Duodenal mucosa (tissue), 2 donors: ENCODE measurements at regions not wholly inside any gene's neighbourhood (a gene's known extent, or its start where the extent isn't known, plus 50 kb on each side); places are given as distances from the start of the nearest gene placed in this dataset.

Experiments
- H3K27ac ChIP-seq: one replicate; pipeline ENCODE4 v1.7.0; 2013; ENCODE audit warnings: low read depth, low read length
- H3K27me3 ChIP-seq, 2 donors: one replicate each; pipeline ENCODE4 v1.7.0; 2013; ENCODE audit warnings: low read length in 2 of 2, control low read depth in 1 of 2; ENCODE audit not compliant: insufficient read depth in 2 of 2, control insufficient read depth in 1 of 2
- H3K36me3 ChIP-seq, 2 donors: one replicate each; pipeline ENCODE4 v1.7.0; 2013; ENCODE audit warnings: low read length in 2 of 2, control low read depth in 1 of 2; ENCODE audit not compliant: insufficient read depth in 2 of 2, control insufficient read depth in 1 of 2
- H3K4me1 ChIP-seq, 2 donors: one replicate each; pipeline ENCODE4 v1.7.0; 2013; ENCODE audit warnings: low read length in 2 of 2, control low read depth in 1 of 2; ENCODE audit not compliant: insufficient read depth in 2 of 2, control insufficient read depth in 1 of 2
- H3K4me3 ChIP-seq, 2 donors: one replicate each; pipeline ENCODE4 v1.7.0; 2013; ENCODE audit warnings: low read length in 2 of 2, low read depth in 1 of 2
- H3K9ac ChIP-seq, 2 donors: one replicate each; pipeline ENCODE4 v1.7.0; 2013; ENCODE audit warnings: low read length in 2 of 2, low read depth in 1 of 2
- H3K9me3 ChIP-seq, 2 donors: one replicate each; pipeline ENCODE4 v1.7.0; 2013; ENCODE audit warnings: low read length in 2 of 2, control low read depth in 1 of 2; ENCODE audit not compliant: control insufficient read depth in 1 of 2

GRCh38 chr11:134751031-134751585 lies 339.1 kb upstream of the B3GAT1 start:
- H3K4me3 ChIP-seq: no peak overlapping the region
- no peaks in the 10 kb centered on the region for H3K4me1 ChIP-seq
- H3K9me3 ChIP-seq: peaks cover 0 to 10% of the 10 kb centered on the region in 2 donors
- H3K27ac ChIP-seq: no peak overlapping the region
- H3K36me3 ChIP-seq: no peaks in the 10 kb centered on the region
- H3K27me3 ChIP-seq: no peaks in the 10 kb centered on the region
- no peak overlapping the region for H3K9ac ChIP-seq

GRCh38 chr11:134750619-134751018 lies 338.6 kb upstream of the B3GAT1 start:
- H3K36me3 ChIP-seq: no peaks in the 10 kb centered on the region
- H3K4me1 ChIP-seq: no peaks in the 10 kb centered on the region
- H3K27ac ChIP-seq: no peak overlapping the region
- H3K9ac ChIP-seq: no peak overlapping the region
- no peaks in the 10 kb centered on the region for H3K27me3 ChIP-seq
- H3K4me3 ChIP-seq: no peak overlapping the region
- H3K9me3 ChIP-seq: peaks cover 0 to 10% of the 10 kb centered on the region in 2 donors

- no peak overlapping the region for H3K4me3 ChIP-seq
- peaks cover 0 to 10% of the 10 kb centered on the region in 2 donors for H3K9me3 ChIP-seq
- H3K27me3 ChIP-seq: no peaks in the 10 kb centered on the region
- no peak overlapping the region for H3K27ac ChIP-seq
- H3K36me3 ChIP-seq: no peaks in the 10 kb centered on the region
- no peaks in the 10 kb centered on the region for H3K4me1 ChIP-seq
- no peak overlapping the region for H3K9ac ChIP-seq
Measured at GRCh38 chr11:134749040-134749839, 337.2 kb upstream of the B3GAT1 start.

GRCh38 chr11:134746609-134747008 lies 334.6 kb upstream of the B3GAT1 start:
- no peak overlapping the region for H3K9ac ChIP-seq
- H3K4me3 ChIP-seq: no peak overlapping the region
- H3K27me3 ChIP-seq: peaks cover 0 to 3% of the 10 kb centered on the region in 2 donors
- no peak overlapping the region for H3K27ac ChIP-seq
- peaks cover 0 to 10% of the 10 kb centered on the region in 2 donors for H3K9me3 ChIP-seq
- H3K36me3 ChIP-seq: no peaks in the 10 kb centered on the region
- peaks cover 14 to 16% of the 10 kb centered on the region in 2 donors for H3K4me1 ChIP-seq

GRCh38 chr11:134745456-134745855 lies 333.4 kb upstream of the B3GAT1 start:
- Histone ChIP-seq H3K36me3 (no peaks in the 10 kb centered on the region), H3K27ac (no peak overlapping the region), H3K4me3 (no peak overlapping the region), H3K9ac (no peak overlapping the region), H3K4me1 (peaks cover 20 to 23% of the 10 kb centered on the region in 2 donors), H3K9me3 (peaks cover 0 to 10% of the 10 kb centered on the region in 2 donors), H3K27me3 (peaks cover 0 to 3% of the 10 kb centered on the region in 2 donors)

- no peak overlapping the region for H3K9ac ChIP-seq
- peaks cover 20 to 26% of the 10 kb centered on the region in 2 donors for H3K4me1 ChIP-seq
- peaks cover 0 to 10% of the 10 kb centered on the region in 2 donors for H3K9me3 ChIP-seq
- H3K36me3 ChIP-seq: no peaks in the 10 kb centered on the region
- no peak overlapping the region for H3K27ac ChIP-seq
- H3K27me3 ChIP-seq: peaks cover 0 to 5% of the 10 kb centered on the region in 2 donors
- no peak overlapping the region for H3K4me3 ChIP-seq
Measured at GRCh38 chr11:134743820-134744195, 331.8 kb upstream of the B3GAT1 start.

GRCh38 chr11:134742956-134743819 lies 331.1 kb upstream of the B3GAT1 start:
- H3K9me3 ChIP-seq: peaks cover 0 to 8% of the 10 kb centered on the region in 2 donors
- no peak overlapping the region for H3K27ac ChIP-seq
- peaks cover 0 to 5% of the 10 kb centered on the region in 2 donors for H3K27me3 ChIP-seq
- H3K4me3 ChIP-seq: no peak overlapping the region
- no peak overlapping the region for H3K9ac ChIP-seq
- peaks cover 20 to 26% of the 10 kb centered on the region in 2 donors for H3K4me1 ChIP-seq
- H3K36me3 ChIP-seq: no peaks in the 10 kb centered on the region

- H3K27ac ChIP-seq: no peak overlapping the region
- H3K9ac ChIP-seq: no peak overlapping the region
- H3K4me1 ChIP-seq: peaks cover 20 to 26% of the 10 kb centered on the region in 2 donors
- no peaks in the 10 kb centered on the region for H3K36me3 ChIP-seq
- peaks cover 0 to 5% of the 10 kb centered on the region in 2 donors for H3K27me3 ChIP-seq
- no peak overlapping the region for H3K4me3 ChIP-seq
- H3K9me3 ChIP-seq: peaks cover 0 to 5% of the 10 kb centered on the region in 2 donors
Measured at GRCh38 chr11:134742224-134742612, 330.2 kb upstream of the B3GAT1 start.

- Histone ChIP-seq H3K36me3 (no peaks in the 10 kb centered on the region), H3K27ac (no peak overlapping the region), H3K4me3 (no peak overlapping the region), H3K9ac (no peak overlapping the region), H3K9me3 (no peaks in the 10 kb centered on the region), H3K27me3 (peaks cover 0 to 5% of the 10 kb centered on the region in 2 donors), H3K4me1 (peaks cover 20 to 29% of the 10 kb centered on the region in 2 donors)
Measured at GRCh38 chr11:134741453-134742223, 329.6 kb upstream of the B3GAT1 start.
